ENCODE measurements at regions not wholly inside any gene's neighbourhood (a gene's known extent, or its start where the extent isn't known, plus 50 kb on each side); places are given as distances from the start of the nearest gene placed in this dataset.

DNA sequence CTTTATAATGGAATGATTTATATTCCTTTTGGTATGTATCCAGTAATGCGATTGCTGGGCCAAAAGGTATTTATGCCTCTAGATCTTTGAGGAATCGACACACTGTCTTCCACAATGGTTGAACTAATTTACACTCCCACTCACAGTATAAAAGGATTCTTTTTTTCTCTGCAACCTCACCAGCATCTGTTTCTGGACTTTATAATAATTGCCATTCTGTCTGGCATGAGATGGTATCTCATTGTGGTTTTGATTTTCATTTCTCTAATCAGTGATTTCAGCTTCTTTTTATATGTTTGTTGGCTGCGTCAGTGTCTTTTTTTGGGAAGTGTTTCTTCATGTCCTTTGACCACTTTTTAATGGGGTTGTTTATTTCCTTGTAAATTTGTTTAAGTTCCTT lies 679.3 kb downstream of the JRKL start:
- no peak overlapping the region for H3K9ac ChIP-seq (ENCODE audit: low read depth in 1 of 2, low read length in 2 of 2)
- no peak overlapping the region for H3K27ac ChIP-seq (ENCODE audit: low read depth in 1 of 2, low read length in 2 of 2)
- no peaks in the 10 kb centered on the region for H3K36me3 ChIP-seq (ENCODE audit: control insufficient read depth in 4 of 4, insufficient read depth in 3 of 4, low read depth in 1 of 4, low read length in 3 of 4)
- peaks cover 0 to 12% (median 5%) of the 10 kb centered on the region in 4 donors for H3K9me3 ChIP-seq (ENCODE audit: control insufficient read depth in 4 of 4, low read length in 3 of 4)
- TF ChIP-seq, protein P1, sequence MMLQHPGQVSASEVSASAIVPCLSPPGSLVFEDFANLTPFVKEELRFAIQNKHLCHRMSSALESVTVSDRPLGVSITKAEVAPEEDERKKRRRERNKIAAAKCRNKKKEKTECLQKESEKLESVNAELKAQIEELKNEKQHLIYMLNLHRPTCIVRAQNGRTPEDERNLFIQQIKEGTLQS (IDR thresholded peaks at IDR 0.05), result no peak
- no peak for TF ChIP-seq JUND (IDR thresholded peaks at IDR 0.05)
- no peak for TF ChIP-seq HNF4A (conservative IDR thresholded peaks at IDR 0.05)
- no peak for TF ChIP-seq NR2F2 (IDR thresholded peaks at IDR 0.05)
- no peak for TF ChIP-seq EGR1 (IDR thresholded peaks at IDR 0.05; ENCODE audit: low read depth in 2 of 2)
- TF ChIP-seq TAF1 (conservative IDR thresholded peaks at IDR 0.05), result no peak
- TF ChIP-seq SP1 (IDR thresholded peaks at IDR 0.05), result no peak
- TF ChIP-seq, protein P2, sequence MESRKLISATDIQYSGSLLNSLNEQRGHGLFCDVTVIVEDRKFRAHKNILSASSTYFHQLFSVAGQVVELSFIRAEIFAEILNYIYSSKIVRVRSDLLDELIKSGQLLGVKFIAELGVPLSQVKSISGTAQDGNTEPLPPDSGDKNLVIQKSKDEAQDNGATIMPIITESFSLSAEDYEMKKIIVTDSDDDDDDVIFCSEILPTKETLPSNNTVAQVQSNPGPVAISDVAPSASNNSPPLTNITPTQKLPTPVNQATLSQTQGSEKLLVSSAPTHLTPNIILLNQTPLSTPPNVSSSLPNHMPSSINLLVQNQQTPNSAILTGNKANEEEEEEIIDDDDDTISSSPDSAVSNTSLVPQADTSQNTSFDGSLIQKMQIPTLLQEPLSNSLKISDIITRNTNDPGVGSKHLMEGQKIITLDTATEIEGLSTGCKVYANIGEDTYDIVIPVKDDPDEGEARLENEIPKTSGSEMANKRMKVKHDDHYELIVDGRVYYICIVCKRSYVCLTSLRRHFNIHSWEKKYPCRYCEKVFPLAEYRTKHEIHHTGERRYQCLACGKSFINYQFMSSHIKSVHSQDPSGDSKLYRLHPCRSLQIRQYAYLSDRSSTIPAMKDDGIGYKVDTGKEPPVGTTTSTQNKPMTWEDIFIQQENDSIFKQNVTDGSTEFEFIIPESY (IDR thresholded peaks at IDR 0.05), result no peak
- TF ChIP-seq, protein P3, sequence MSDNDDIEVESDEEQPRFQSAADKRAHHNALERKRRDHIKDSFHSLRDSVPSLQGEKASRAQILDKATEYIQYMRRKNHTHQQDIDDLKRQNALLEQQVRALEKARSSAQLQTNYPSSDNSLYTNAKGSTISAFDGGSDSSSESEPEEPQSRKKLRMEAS (IDR thresholded peaks at IDR 0.05), result no peak
- TF ChIP-seq GABPA (IDR thresholded peaks at IDR 0.05 in 1 of 2, conservative IDR thresholded peaks at IDR 0.05 in 1 of 2), result no peak
- TF ChIP-seq, protein P4, sequence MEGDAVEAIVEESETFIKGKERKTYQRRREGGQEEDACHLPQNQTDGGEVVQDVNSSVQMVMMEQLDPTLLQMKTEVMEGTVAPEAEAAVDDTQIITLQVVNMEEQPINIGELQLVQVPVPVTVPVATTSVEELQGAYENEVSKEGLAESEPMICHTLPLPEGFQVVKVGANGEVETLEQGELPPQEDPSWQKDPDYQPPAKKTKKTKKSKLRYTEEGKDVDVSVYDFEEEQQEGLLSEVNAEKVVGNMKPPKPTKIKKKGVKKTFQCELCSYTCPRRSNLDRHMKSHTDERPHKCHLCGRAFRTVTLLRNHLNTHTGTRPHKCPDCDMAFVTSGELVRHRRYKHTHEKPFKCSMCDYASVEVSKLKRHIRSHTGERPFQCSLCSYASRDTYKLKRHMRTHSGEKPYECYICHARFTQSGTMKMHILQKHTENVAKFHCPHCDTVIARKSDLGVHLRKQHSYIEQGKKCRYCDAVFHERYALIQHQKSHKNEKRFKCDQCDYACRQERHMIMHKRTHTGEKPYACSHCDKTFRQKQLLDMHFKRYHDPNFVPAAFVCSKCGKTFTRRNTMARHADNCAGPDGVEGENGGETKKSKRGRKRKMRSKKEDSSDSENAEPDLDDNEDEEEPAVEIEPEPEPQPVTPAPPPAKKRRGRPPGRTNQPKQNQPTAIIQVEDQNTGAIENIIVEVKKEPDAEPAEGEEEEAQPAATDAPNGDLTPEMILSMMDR (IDR thresholded peaks at IDR 0.05; ENCODE audit: low read depth, low read length, missing input control), result no peak
- TF ChIP-seq YY1 (IDR thresholded peaks at IDR 0.05), result no peak
- TF ChIP-seq, protein P5, sequence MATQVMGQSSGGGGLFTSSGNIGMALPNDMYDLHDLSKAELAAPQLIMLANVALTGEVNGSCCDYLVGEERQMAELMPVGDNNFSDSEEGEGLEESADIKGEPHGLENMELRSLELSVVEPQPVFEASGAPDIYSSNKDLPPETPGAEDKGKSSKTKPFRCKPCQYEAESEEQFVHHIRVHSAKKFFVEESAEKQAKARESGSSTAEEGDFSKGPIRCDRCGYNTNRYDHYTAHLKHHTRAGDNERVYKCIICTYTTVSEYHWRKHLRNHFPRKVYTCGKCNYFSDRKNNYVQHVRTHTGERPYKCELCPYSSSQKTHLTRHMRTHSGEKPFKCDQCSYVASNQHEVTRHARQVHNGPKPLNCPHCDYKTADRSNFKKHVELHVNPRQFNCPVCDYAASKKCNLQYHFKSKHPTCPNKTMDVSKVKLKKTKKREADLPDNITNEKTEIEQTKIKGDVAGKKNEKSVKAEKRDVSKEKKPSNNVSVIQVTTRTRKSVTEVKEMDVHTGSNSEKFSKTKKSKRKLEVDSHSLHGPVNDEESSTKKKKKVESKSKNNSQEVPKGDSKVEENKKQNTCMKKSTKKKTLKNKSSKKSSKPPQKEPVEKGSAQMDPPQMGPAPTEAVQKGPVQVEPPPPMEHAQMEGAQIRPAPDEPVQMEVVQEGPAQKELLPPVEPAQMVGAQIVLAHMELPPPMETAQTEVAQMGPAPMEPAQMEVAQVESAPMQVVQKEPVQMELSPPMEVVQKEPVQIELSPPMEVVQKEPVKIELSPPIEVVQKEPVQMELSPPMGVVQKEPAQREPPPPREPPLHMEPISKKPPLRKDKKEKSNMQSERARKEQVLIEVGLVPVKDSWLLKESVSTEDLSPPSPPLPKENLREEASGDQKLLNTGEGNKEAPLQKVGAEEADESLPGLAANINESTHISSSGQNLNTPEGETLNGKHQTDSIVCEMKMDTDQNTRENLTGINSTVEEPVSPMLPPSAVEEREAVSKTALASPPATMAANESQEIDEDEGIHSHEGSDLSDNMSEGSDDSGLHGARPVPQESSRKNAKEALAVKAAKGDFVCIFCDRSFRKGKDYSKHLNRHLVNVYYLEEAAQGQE (IDR thresholded peaks at IDR 0.05), result no peak
- no peak for TF ChIP-seq FOXA1 (IDR thresholded peaks at IDR 0.05)
- TF ChIP-seq RXRA (IDR thresholded peaks at IDR 0.05), result no peak
- H3K4me3 ChIP-seq (ENCODE audit: low read depth in 1 of 3, low read length in 3 of 3), result no peak overlapping the region
- no peak for DNase-seq (ENCODE audit: low spot score)
- no peaks in the 10 kb centered on the region for H3K27me3 ChIP-seq (ENCODE audit: control insufficient read depth in 4 of 4, insufficient read depth in 4 of 4, low read length in 3 of 4)
- H3K4me1 ChIP-seq (ENCODE audit: control insufficient read depth in 4 of 4, insufficient read depth in 4 of 4, low read length in 3 of 4), result no peaks in the 10 kb centered on the region
- WGBS, result 68% methylated on average over 3 of the region's 3 CpGs

DNA sequence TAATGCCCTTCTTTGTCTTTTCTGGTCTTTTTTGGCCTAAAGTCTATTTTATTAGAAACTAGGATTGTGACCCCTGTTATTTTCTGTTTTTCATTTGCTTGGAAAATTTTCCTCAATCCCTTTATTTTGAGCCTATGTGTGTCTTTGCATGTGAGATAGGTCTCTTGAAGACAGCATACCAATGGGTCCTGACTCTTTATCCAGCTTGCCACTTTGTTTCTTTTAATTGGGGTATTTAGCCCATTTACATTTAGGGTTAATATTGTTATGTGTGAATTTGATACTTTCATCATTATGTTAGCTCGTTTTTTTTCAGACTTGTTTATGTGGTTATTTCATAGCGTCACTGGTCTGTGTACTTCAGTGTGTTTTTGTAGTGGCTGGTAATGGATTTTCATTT lies 682.6 kb downstream of the JRKL start:
- 60% methylated on average over 2 of the region's 2 CpGs for WGBS
- Histone ChIP-seq H3K9ac (ENCODE audit: low read depth in 1 of 2, low read length in 2 of 2) (no peak overlapping the region), H3K36me3 (ENCODE audit: control insufficient read depth in 4 of 4, insufficient read depth in 3 of 4, low read depth in 1 of 4, low read length in 3 of 4) (no peaks in the 10 kb centered on the region), H3K9me3 (ENCODE audit: control insufficient read depth in 4 of 4, low read length in 3 of 4) (peaks cover 0 to 15% (median 5%) of the 10 kb centered on the region in 4 donors), H3K27me3 (ENCODE audit: control insufficient read depth in 4 of 4, insufficient read depth in 4 of 4, low read length in 3 of 4) (no peaks in the 10 kb centered on the region), H3K27ac (ENCODE audit: low read depth in 1 of 2, low read length in 2 of 2) (no peak overlapping the region), H3K4me3 (ENCODE audit: low read depth in 1 of 3, low read length in 3 of 3) (no peak overlapping the region), H3K4me1 (ENCODE audit: control insufficient read depth in 4 of 4, insufficient read depth in 4 of 4, low read length in 3 of 4) (no peaks in the 10 kb centered on the region)
- DNase-seq (ENCODE audit: low spot score), result no peak
- TF ChIP-seq, protein P5 (IDR thresholded peaks at IDR 0.05), result no peak
- TF ChIP-seq JUND (IDR thresholded peaks at IDR 0.05) (no peak), GABPA (IDR thresholded peaks at IDR 0.05 in 1 of 2, conservative IDR thresholded peaks at IDR 0.05 in 1 of 2) (no peak), YY1 (IDR thresholded peaks at IDR 0.05) (no peak), HNF4G (IDR thresholded peaks at IDR 0.05) (no peak), FOXA1 (IDR thresholded peaks at IDR 0.05) (no peak), HNF4A (conservative IDR thresholded peaks at IDR 0.05) (no peak), TAF1 (conservative IDR thresholded peaks at IDR 0.05) (no peak), SP1 (IDR thresholded peaks at IDR 0.05) (no peak), EGR1 (IDR thresholded peaks at IDR 0.05; ENCODE audit: low read depth in 2 of 2) (no peak), NR2F2 (IDR thresholded peaks at IDR 0.05) (no peak)
- TF ChIP-seq, protein P1 (IDR thresholded peaks at IDR 0.05), result no peak
- TF ChIP-seq, protein P4 (IDR thresholded peaks at IDR 0.05; ENCODE audit: low read depth, low read length, missing input control), result no peak
